ENCODE measurements at regions not wholly inside any gene's neighbourhood (a gene's known extent, or its start where the extent isn't known, plus 50 kb on each side); places are given as distances from the start of the nearest gene placed in this dataset.

- no peak for DNase-seq (ENCODE audit: extremely low read depth, low read depth)
These were observed 123.3 kb downstream of the RFLNA start for GRCh38 chr12:124418156-124418555.

GRCh38 chr12:124416516-124417395, 121.9 kb downstream of the RFLNA start:
- no peak for TF ChIP-seq CTCF (IDR thresholded peaks at IDR 0.05; ENCODE audit: low read depth, low read length)
- no peak for DNase-seq (ENCODE audit: extremely low read depth, low read depth)

More at GRCh38 chr12:124418156-124418555, 123.3 kb downstream of the RFLNA start:
- no peak for TF ChIP-seq CTCF (IDR thresholded peaks at IDR 0.05; ENCODE audit: low read depth, low read length)

- TF ChIP-seq CTCF (IDR thresholded peaks at IDR 0.05; ENCODE audit: low read depth, low read length): no peak
- DNase-seq (ENCODE audit: extremely low read depth, low read depth): no peak
These were observed 120.2 kb downstream of the RFLNA start for GRCh38 chr12:124415064-124415463.

GRCh38 chr12:124413915-124414314, 119.0 kb downstream of the RFLNA start:
- DNase-seq (ENCODE audit: extremely low read depth, low read depth): no peak
- TF ChIP-seq CTCF (IDR thresholded peaks at IDR 0.05; ENCODE audit: low read depth, low read length): no peak

- DNase-seq (ENCODE audit: extremely low read depth, low read depth): no peak
- no peak for TF ChIP-seq CTCF (IDR thresholded peaks at IDR 0.05; ENCODE audit: low read depth, low read length)
These were observed 118.5 kb downstream of the RFLNA start for GRCh38 chr12:124413401-124413800.

GRCh38 chr12:124412646-124413015, 117.7 kb downstream of the RFLNA start:
- DNase-seq (ENCODE audit: extremely low read depth, low read depth): no peak
- TF ChIP-seq CTCF (IDR thresholded peaks at IDR 0.05; ENCODE audit: low read depth, low read length): no peak

GRCh38 chr12:124411953-124412645, 117.2 kb downstream of the RFLNA start:
- TF ChIP-seq CTCF (IDR thresholded peaks at IDR 0.05; ENCODE audit: low read depth, low read length): no peak
- DNase-seq (ENCODE audit: extremely low read depth, low read depth): no peak
